ENCODE measurements at regions not wholly inside any gene's neighbourhood (a gene's known extent, or its start where the extent isn't known, plus 50 kb on each side); places are given as distances from the start of the nearest gene placed in this dataset.

DNA sequence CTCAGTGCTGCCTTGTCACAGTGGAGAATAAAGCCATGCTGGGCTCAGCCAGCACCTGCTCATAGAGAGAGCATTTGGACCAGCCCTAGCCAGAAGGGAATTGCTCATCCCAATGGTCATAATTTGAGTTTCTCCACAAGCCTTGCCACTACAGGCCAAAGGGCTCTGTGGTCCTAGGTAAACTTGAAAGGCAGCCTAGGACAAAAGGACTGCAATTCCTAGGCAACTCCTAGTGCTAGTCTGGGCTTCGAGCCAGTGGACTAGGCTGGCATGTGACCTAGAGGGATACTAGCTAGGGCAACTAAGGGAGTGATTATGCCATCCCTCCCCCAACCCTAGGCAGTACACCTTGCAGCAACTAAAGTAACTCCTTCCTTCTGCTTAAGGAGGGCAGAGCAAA is 516.2 kb downstream of the BCKDHB start:
- Histone ChIP-seq H3K36me3 (no peaks in the 10 kb centered on the region), H3K27ac (no peak overlapping the region), H3K4me3 (no peak overlapping the region), H3K9ac (ENCODE audit: low read depth in 2 of 2, low read length in 2 of 2) (no peak overlapping the region), H3K27me3 (no peaks in the 10 kb centered on the region), H3K4me1 (no peaks in the 10 kb centered on the region), H3K9me3 (no peaks in the 10 kb centered on the region)
- DNase-seq: no peak
- intact Hi-C loops (cut with DNase I): no loop called here
- TF ChIP-seq, protein P1, sequence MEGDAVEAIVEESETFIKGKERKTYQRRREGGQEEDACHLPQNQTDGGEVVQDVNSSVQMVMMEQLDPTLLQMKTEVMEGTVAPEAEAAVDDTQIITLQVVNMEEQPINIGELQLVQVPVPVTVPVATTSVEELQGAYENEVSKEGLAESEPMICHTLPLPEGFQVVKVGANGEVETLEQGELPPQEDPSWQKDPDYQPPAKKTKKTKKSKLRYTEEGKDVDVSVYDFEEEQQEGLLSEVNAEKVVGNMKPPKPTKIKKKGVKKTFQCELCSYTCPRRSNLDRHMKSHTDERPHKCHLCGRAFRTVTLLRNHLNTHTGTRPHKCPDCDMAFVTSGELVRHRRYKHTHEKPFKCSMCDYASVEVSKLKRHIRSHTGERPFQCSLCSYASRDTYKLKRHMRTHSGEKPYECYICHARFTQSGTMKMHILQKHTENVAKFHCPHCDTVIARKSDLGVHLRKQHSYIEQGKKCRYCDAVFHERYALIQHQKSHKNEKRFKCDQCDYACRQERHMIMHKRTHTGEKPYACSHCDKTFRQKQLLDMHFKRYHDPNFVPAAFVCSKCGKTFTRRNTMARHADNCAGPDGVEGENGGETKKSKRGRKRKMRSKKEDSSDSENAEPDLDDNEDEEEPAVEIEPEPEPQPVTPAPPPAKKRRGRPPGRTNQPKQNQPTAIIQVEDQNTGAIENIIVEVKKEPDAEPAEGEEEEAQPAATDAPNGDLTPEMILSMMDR (IDR thresholded peaks at IDR 0.05): no peak

DNA sequence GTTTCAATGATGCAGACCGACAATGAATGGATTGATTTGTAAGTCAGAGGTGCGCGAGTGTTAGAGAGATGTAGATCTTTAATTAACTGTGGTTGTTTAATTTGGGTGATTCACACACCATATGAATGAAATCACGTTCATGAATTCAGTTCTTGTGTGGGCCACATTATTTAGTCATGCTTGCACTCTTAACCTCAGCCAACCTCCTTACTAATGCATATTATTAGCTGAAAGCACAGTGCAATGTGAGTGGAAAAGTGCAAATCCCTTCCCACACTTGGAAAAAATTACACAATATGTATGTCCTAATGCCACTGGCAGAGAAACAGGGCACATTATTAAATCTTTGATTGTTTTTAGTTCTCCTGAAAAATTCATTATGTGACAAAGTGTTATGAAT is 512.5 kb downstream of the BCKDHB start:
- intact Hi-C loops (cut with DNase I): no loop called here
- no peak overlapping the region for H3K27ac ChIP-seq
- no peak overlapping the region for H3K9ac ChIP-seq (ENCODE audit: low read depth in 2 of 2, low read length in 2 of 2)
- no peaks in the 10 kb centered on the region for H3K36me3 ChIP-seq
- H3K27me3 ChIP-seq: no peaks in the 10 kb centered on the region
- no peak for DNase-seq
- H3K4me1 ChIP-seq: no peaks in the 10 kb centered on the region
- TF ChIP-seq, protein P1 (IDR thresholded peaks at IDR 0.05): no peak
- no peaks in the 10 kb centered on the region for H3K9me3 ChIP-seq
- no peak overlapping the region for H3K4me3 ChIP-seq

DNA sequence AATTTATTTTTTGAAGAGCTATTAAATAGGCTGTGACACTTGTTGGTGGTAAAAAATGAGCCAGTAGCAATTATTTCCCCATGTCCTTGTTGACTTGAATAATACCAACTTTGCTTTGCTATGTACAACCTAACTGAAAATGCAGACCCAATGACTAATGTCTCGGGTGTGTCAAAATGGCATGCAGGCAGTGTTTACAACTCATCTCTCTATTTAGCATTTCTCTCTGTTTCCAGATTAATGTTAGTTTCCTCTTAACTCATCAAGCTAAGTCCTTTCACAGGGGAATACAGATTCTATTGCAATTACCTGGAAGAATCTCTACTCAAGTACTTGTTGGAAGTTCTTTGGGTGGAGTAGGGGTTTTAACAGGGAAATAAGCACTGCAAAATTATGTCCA is 504.4 kb downstream of the BCKDHB start:
- no peak overlapping the region for H3K4me3 ChIP-seq
- H3K9ac ChIP-seq (ENCODE audit: low read depth in 2 of 2, low read length in 2 of 2): no peak overlapping the region
- DNase-seq: no peak
- no peaks in the 10 kb centered on the region for H3K36me3 ChIP-seq
- H3K9me3 ChIP-seq: no peaks in the 10 kb centered on the region
- no peaks in the 10 kb centered on the region for H3K4me1 ChIP-seq
- no peaks in the 10 kb centered on the region for H3K27me3 ChIP-seq
- intact Hi-C loops (cut with DNase I): no loop called here
- TF ChIP-seq, protein P1 (IDR thresholded peaks at IDR 0.05): no peak
- H3K27ac ChIP-seq: no peak overlapping the region

DNA sequence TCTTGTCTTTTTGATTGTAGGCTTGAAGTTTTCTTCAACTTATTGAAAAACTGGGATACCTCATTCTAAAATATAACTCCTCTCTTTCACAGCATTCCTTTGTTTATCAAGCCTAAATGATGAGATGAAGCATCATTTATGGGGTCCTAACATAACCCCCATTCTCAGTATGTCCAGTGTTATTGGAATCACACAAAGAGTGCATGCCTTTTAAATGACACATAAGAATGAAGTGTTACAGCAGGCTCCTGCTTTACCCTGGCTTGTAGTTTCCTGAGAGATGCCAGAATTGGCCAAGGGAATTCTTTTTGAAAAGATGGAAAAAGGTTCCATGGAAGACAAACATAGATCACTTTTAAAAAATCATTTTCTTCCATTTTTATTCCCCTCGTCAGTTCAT is 502.4 kb downstream of the BCKDHB start:
- Histone ChIP-seq H3K27me3 (no peaks in the 10 kb centered on the region), H3K4me1 (no peaks in the 10 kb centered on the region), H3K27ac (no peak overlapping the region), H3K9ac (ENCODE audit: low read depth in 2 of 2, low read length in 2 of 2) (no peak overlapping the region), H3K4me3 (no peak overlapping the region), H3K9me3 (no peaks in the 10 kb centered on the region), H3K36me3 (no peaks in the 10 kb centered on the region)
- DNase-seq: no peak
- TF ChIP-seq, protein P1 (IDR thresholded peaks at IDR 0.05): no peak
- intact Hi-C loops (cut with DNase I): loop anchor here (5.0 kb wide), 1 partner anchor 1143 kb away; the partner anchor contains the start of gene TENT5A

DNA sequence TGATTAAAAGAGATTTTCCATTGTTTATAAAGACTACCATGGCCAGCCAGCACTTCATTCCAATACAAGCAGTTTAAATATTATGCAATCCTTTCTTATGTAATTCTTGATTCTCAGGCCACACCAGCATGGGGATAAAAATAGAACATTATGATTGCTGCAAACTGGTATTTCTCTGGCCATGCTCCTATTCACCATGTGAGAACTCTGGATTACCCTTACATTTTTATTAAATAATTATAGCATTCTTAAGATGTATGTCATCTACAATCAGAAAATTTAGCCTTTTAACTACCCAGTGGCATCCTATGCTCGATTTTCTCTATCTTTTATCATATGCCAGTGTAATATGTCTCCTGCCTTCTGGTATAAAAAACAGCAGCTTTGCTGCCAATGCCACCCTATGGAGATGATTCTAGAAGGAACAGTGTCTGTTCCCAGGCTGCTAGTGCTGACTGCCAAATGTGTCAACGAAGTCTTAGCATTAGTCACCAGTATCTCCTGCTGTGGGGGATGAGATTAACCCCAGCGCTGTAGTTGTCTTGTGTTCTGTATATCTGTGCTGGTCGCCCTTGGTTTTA is 501.4 kb downstream of the BCKDHB start:
- TF ChIP-seq, protein P1 (IDR thresholded peaks at IDR 0.05): no peak
- intact Hi-C loops (cut with DNase I): loop anchor here (5.0 kb wide), 1 partner anchor 1144 kb away; the partner anchor contains the start of gene TENT5A
- H3K27me3 ChIP-seq: no peaks in the 10 kb centered on the region
- DNase-seq: no peak
- H3K27ac ChIP-seq: no peak overlapping the region
- no peaks in the 10 kb centered on the region for H3K9me3 ChIP-seq
- H3K4me1 ChIP-seq: no peaks in the 10 kb centered on the region
- no peak overlapping the region for H3K4me3 ChIP-seq
- no peak overlapping the region for H3K9ac ChIP-seq (ENCODE audit: low read depth in 2 of 2, low read length in 2 of 2)
- H3K36me3 ChIP-seq: no peaks in the 10 kb centered on the region
